ENCODE measurements at regions not wholly inside any gene's neighbourhood (a gene's known extent, or its start where the extent isn't known, plus 50 kb on each side); places are given as distances from the start of the nearest gene placed in this dataset.

- Histone ChIP-seq H3K27me3 (ENCODE audit: control insufficient read depth in 2 of 2, insufficient read depth in 2 of 2, low read length in 2 of 2) (peaks cover 0 to 6% of the 10 kb centered on the region in 2 experiments), H3K27ac (ENCODE audit: insufficient read depth, low read depth, low read length) (no peak overlapping the region), H4K20me1 (replicated peaks; ENCODE audit: control insufficient read depth, extremely low read depth, insufficient read depth, low read length) (no peaks in the 10 kb centered on the region), H3K9me3 (replicated peaks; ENCODE audit: control insufficient read depth, insufficient read depth, low read length) (no peaks in the 10 kb centered on the region), H3K79me2 (ENCODE audit: control insufficient read depth, insufficient read depth, low read length) (no peaks in the 10 kb centered on the region), H3K9me1 (replicated peaks; ENCODE audit: control insufficient read depth, extremely low read depth, insufficient read depth, low read length) (no peaks in the 10 kb centered on the region), H3K36me3 (ENCODE audit: control insufficient read depth in 2 of 2, extremely low read depth in 1 of 2, insufficient read depth in 2 of 2, low read length in 2 of 2) (no peaks in the 10 kb centered on the region), H3K4me1 (ENCODE audit: control insufficient read depth, extremely low read depth, insufficient read depth, low read length) (no peaks in the 10 kb centered on the region), H3K9ac (replicated peaks; ENCODE audit: extremely low read depth, insufficient read depth, low read length) (no peak overlapping the region), H3K4me3 (replicated peaks in 1 of 3; ENCODE audit: insufficient read depth in 1 of 3, low read depth in 1 of 3, low read length in 3 of 3) (no peak overlapping the region), H3K4me2 (ENCODE audit: insufficient read depth, low read length) (no peak overlapping the region), H2AFZ (ENCODE audit: low read depth, low read length) (no peak overlapping the region)
- dilution Hi-C loops (cut with MboI; ENCODE audit: extremely low pct_ligation_motif_present, low sequenced_read_pairs) (no loop called here), intact Hi-C loops (cut with micrococcal nuclease) (no loop called here)
- FAIRE-seq (no peak), DNase-seq (ENCODE audit: low read depth, low spot score) (no peak)
- ChIA-PET POLR2A (no interaction called here), CTCF (interaction anchor here (1.0 kb wide), 1 partner anchor 10 kb away, joined by 3 read pairs; no protein-coding TSS in a partner anchor)
- no TSS peak for BruUV-seq (replicated peaks)
- peak; percentile 29 for TF ChIP-seq JUN (IDR thresholded peaks at IDR 0.05; ENCODE audit: borderline replicate concordance, insufficient read depth, insufficient read length, low read depth)
- TF ChIP-seq GATA2 (IDR thresholded peaks at IDR 0.05; ENCODE audit: insufficient read depth, insufficient read length, low read depth, low read length), result no peak
These were observed 103.6 kb upstream of the PAM start for GRCh38 chr5:102651466-102651865.

- CTCF ChIA-PET, result interaction anchor here (1.1 kb wide), 1 partner anchor 26 kb away, joined by 3 read pairs; no protein-coding TSS in a partner anchor
- intact Hi-C loops (cut with micrococcal nuclease), result no loop called here
- Histone ChIP-seq H3K4me2 (ENCODE audit: insufficient read depth, low read length) (no peak overlapping the region), H3K79me2 (ENCODE audit: control insufficient read depth, insufficient read depth, low read length) (no peaks in the 10 kb centered on the region), H4K20me1 (replicated peaks; ENCODE audit: control insufficient read depth, extremely low read depth, insufficient read depth, low read length) (no peaks in the 10 kb centered on the region), H3K9me1 (replicated peaks; ENCODE audit: control insufficient read depth, extremely low read depth, insufficient read depth, low read length) (no peaks in the 10 kb centered on the region), H3K27ac (ENCODE audit: insufficient read depth, low read depth, low read length) (no peak overlapping the region), H3K36me3 (ENCODE audit: control insufficient read depth in 2 of 2, extremely low read depth in 1 of 2, insufficient read depth in 2 of 2, low read length in 2 of 2) (no peaks in the 10 kb centered on the region), H2AFZ (ENCODE audit: low read depth, low read length) (no peak overlapping the region), H3K9ac (replicated peaks; ENCODE audit: extremely low read depth, insufficient read depth, low read length) (no peak overlapping the region), H3K27me3 (ENCODE audit: control insufficient read depth in 2 of 2, insufficient read depth in 2 of 2, low read length in 2 of 2) (peaks cover 0 to 18% of the 10 kb centered on the region in 2 experiments), H3K4me3 (replicated peaks in 1 of 3; ENCODE audit: insufficient read depth in 1 of 3, low read depth in 1 of 3, low read length in 3 of 3) (no peak overlapping the region), H3K4me1 (ENCODE audit: control insufficient read depth, extremely low read depth, insufficient read depth, low read length) (no peaks in the 10 kb centered on the region), H3K9me3 (replicated peaks; ENCODE audit: control insufficient read depth, insufficient read depth, low read length) (no peaks in the 10 kb centered on the region)
- TF ChIP-seq GATA2 (IDR thresholded peaks at IDR 0.05; ENCODE audit: insufficient read depth, insufficient read length, low read depth, low read length), result no peak
- no peak for TF ChIP-seq MYC (IDR thresholded peaks at IDR 0.05; ENCODE audit: low read depth, low read length)
- no peak for TF ChIP-seq FOS (IDR thresholded peaks at IDR 0.05; ENCODE audit: borderline replicate concordance, insufficient read depth, low read length)
- TF ChIP-seq CTCF (IDR thresholded peaks at IDR 0.05; ENCODE audit: extremely low read depth in 1 of 2, insufficient read depth in 1 of 2, low read depth in 1 of 2, low read length in 2 of 2), result no peak
- TF ChIP-seq EZH2 (IDR thresholded peaks at IDR 0.05; ENCODE audit: borderline replicate concordance, low read depth, low read length, severe bottlenecking), result no peak
- TF ChIP-seq JUN (IDR thresholded peaks at IDR 0.05; ENCODE audit: borderline replicate concordance, insufficient read depth, insufficient read length, low read depth), result no peak
- no peak for TF ChIP-seq MAX (IDR thresholded peaks at IDR 0.05; ENCODE audit: insufficient read depth, insufficient read length)
- TF ChIP-seq POLR2AphosphoS5 (IDR thresholded peaks at IDR 0.05; ENCODE audit: insufficient read depth, low read depth, low read length), result no peak
- no peak for TF ChIP-seq POLR2A (IDR thresholded peaks at IDR 0.05; ENCODE audit: low read depth, low read length)
- FAIRE-seq (no peak), DNase-seq (ENCODE audit: low read depth, low spot score) (no peak)
- POLR2A ChIA-PET, result no interaction called here
- dilution Hi-C loops (cut with MboI; ENCODE audit: extremely low pct_ligation_motif_present, low sequenced_read_pairs), result no loop called here
- BruUV-seq (replicated peaks), result no TSS peak
These were observed 100.4 kb upstream of the PAM start for GRCh38 chr5:102654559-102655349.
